ENCODE measurements at regions not wholly inside any gene's neighbourhood (a gene's known extent, or its start where the extent isn't known, plus 50 kb on each side); places are given as distances from the start of the nearest gene placed in this dataset.

GRCh38 chr1:191588905-191589304 lies 569.4 kb upstream of the RGS18 start:
- TF ChIP-seq CTCF (IDR thresholded peaks at IDR 0.05; ENCODE audit: poor library complexity) (no peak), EZH2 (IDR thresholded peaks at IDR 0.05; ENCODE audit: borderline replicate concordance) (no peak), EZH2phosphoT487 (IDR thresholded peaks at IDR 0.05; ENCODE audit: low read depth, severe bottlenecking, unreplicated experiment) (no peak)
